ENCODE measurements at regions not wholly inside any gene's neighbourhood (a gene's known extent, or its start where the extent isn't known, plus 50 kb on each side); places are given as distances from the start of the nearest gene placed in this dataset.

DNA sequence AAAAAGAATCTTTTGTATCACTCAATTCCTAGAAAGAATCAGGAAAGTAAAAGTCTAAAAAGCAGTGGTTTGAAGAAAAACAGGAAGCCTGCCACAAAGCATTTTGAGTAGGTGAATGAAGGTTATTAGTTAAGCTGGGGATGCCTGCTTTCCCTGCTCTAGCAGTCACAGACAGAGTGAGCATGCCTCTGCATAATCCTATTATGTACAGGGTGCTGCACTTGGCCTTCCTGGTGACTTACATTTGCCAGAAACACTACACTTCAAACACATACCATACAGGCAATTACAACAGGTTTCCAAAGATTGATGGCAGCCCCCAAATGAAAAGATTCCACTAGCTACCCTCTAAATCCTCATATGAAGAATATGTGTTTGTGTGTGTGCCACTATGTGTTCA lies 130.8 kb downstream of the TPBG start:
- TF ChIP-seq, protein P1, sequence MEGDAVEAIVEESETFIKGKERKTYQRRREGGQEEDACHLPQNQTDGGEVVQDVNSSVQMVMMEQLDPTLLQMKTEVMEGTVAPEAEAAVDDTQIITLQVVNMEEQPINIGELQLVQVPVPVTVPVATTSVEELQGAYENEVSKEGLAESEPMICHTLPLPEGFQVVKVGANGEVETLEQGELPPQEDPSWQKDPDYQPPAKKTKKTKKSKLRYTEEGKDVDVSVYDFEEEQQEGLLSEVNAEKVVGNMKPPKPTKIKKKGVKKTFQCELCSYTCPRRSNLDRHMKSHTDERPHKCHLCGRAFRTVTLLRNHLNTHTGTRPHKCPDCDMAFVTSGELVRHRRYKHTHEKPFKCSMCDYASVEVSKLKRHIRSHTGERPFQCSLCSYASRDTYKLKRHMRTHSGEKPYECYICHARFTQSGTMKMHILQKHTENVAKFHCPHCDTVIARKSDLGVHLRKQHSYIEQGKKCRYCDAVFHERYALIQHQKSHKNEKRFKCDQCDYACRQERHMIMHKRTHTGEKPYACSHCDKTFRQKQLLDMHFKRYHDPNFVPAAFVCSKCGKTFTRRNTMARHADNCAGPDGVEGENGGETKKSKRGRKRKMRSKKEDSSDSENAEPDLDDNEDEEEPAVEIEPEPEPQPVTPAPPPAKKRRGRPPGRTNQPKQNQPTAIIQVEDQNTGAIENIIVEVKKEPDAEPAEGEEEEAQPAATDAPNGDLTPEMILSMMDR (optimal IDR thresholded peaks at IDR 0.05 in 1 of 3, IDR thresholded peaks at IDR 0.05 in 1 of 3, conservative IDR thresholded peaks at IDR 0.05 in 1 of 3; ENCODE audit: extremely low read depth in 1 of 3, insufficient read depth in 2 of 3, low read length in 3 of 3), result no peak
- TF ChIP-seq EZH2 (IDR thresholded peaks at IDR 0.05; ENCODE audit: low read length), result no peak

Data from keratinocyte (primary cell).